ENCODE measurements at regions not wholly inside any gene's neighbourhood (a gene's known extent, or its start where the extent isn't known, plus 50 kb on each side); places are given as distances from the start of the nearest gene placed in this dataset.
A peak's percentile ranks its signal among the peaks of the same experiment; 100 is the strongest.

GRCh38 chr12:90167518-90168208, 459.0 kb upstream of the ATP2B1 start:
- Histone ChIP-seq H3K4me2 (no peak overlapping the region), H3K9ac (no peak overlapping the region), H3K27me3 (no peaks in the 10 kb centered on the region), H4K20me1 (no peaks in the 10 kb centered on the region), H3K4me3 (no peak overlapping the region), H3K36me3 (no peaks in the 10 kb centered on the region), H3K4me1 (no peaks in the 10 kb centered on the region; a peak in 1 of 20 replicates), H3K9me3 (replicated peaks in 1 of 11) (no peaks in the 10 kb centered on the region), H3K27ac (no peak overlapping the region)
- no peak for TF ChIP-seq Cebpa-rat (IDR thresholded peaks at IDR 0.05)

- Histone ChIP-seq H3K4me2 (no peak overlapping the region), H3K36me3 (no peaks in the 10 kb centered on the region), H3K4me1 (no peaks in the 10 kb centered on the region; a peak in 1 of 20 replicates), H4K20me1 (no peaks in the 10 kb centered on the region), H3K4me3 (no peak overlapping the region), H3K27me3 (no peaks in the 10 kb centered on the region), H3K27ac (no peak overlapping the region), H3K9ac (no peak overlapping the region), H3K9me3 (replicated peaks in 1 of 11) (peaks cover 0 to 3% (median 0%) of the 10 kb centered on the region in 11 experiments; a peak in 2 of 22 replicates)
- TF ChIP-seq Cebpa-rat (IDR thresholded peaks at IDR 0.05), result no peak
These were observed 458.0 kb upstream of the ATP2B1 start for GRCh38 chr12:90166671-90167070.

DNA sequence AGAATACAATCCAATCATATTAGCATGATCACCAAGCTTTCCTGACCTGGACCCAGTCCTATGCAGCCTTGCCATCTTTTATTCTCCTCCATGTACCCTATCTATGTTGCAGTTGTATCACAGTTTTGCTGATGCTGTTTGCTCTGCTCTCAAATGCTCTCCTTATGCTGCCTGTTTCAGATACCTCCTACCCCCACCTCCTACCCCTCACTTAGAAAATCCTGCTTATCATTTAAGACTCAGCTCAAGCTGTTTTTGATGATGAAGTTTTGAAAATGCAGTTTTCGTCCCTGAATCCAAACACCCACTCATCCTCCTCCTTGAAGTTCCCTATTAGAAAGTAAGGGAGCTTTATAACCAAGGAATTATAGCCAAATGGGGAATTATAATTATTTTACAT, 457.4 kb upstream of the ATP2B1 start:
- no peak for TF ChIP-seq Cebpa-rat (IDR thresholded peaks at IDR 0.05)
- Histone ChIP-seq H4K20me1 (no peaks in the 10 kb centered on the region), H3K27me3 (no peaks in the 10 kb centered on the region), H3K9ac (no peak overlapping the region), H3K36me3 (no peaks in the 10 kb centered on the region), H3K9me3 (replicated peaks in 1 of 11) (peaks cover 0 to 7% (median 0%) of the 10 kb centered on the region in 11 experiments; a peak in 2 of 22 replicates), H3K4me2 (no peak overlapping the region), H3K4me1 (no peaks in the 10 kb centered on the region; a peak in 1 of 20 replicates), H3K4me3 (no peak overlapping the region), H3K27ac (no peak overlapping the region)

DNA sequence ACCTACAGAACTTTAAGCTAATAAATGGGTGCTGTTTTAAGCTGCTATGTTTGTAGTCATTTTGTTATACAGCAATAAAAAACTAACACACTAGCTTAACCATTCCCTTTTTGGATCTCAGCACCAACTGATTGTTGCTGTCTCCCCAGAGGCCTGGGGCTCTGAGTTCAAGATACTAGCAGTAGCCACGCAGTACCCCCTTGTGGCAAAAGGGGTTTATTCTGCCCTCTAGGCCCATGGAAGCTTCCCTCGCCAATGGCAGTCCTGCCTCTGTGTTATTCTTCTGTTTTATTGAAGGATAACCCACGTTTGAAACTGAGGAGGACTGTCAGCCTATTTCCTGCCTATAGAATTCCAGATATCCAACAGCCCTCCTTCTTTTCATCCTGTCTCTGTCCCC, 455.3 kb upstream of the ATP2B1 start:
- no peaks in the 10 kb centered on the region; a peak in 1 of 20 replicates for H3K4me1 ChIP-seq
- H4K20me1 ChIP-seq, result no peaks in the 10 kb centered on the region
- no peaks in the 10 kb centered on the region for H3K36me3 ChIP-seq
- no peak overlapping the region for H3K4me2 ChIP-seq
- no peak for TF ChIP-seq Cebpa-rat (IDR thresholded peaks at IDR 0.05)
- H3K27ac ChIP-seq, result no peak overlapping the region
- H3K27me3 ChIP-seq, result no peaks in the 10 kb centered on the region
- H3K9ac ChIP-seq, result no peak overlapping the region
- no peak overlapping the region for H3K4me3 ChIP-seq
- peaks cover 0 to 7% (median 0%) of the 10 kb centered on the region in 11 experiments; a peak in 2 of 22 replicates for H3K9me3 ChIP-seq (replicated peaks in 1 of 11)

- no peaks in the 10 kb centered on the region for H4K20me1 ChIP-seq
- H3K9ac ChIP-seq, result no peak overlapping the region
- peak overlapping the region in 4 of 11 experiments; percentile 9 to 55 (median 30); a peak in 4 of 22 replicates for H3K27ac ChIP-seq
- no peaks in the 10 kb centered on the region for H3K9me3 ChIP-seq (replicated peaks in 1 of 11)
- H3K4me2 ChIP-seq, result peak overlapping the region; percentile 48 to 72 (median 60); a peak in 15 of 22 replicates
- H3K36me3 ChIP-seq, result no peaks in the 10 kb centered on the region
- TF ChIP-seq Cebpa-rat (IDR thresholded peaks at IDR 0.05), result no peak
- H3K27me3 ChIP-seq, result no peaks in the 10 kb centered on the region
- no peak overlapping the region for H3K4me3 ChIP-seq
- peaks cover 10 to 15% (median 14%) of the 10 kb centered on the region in 10 experiments; a peak in 19 of 20 replicates for H3K4me1 ChIP-seq
These were observed 445.2 kb upstream of the ATP2B1 start for GRCh38 chr12:90153827-90154226.

- Histone ChIP-seq H3K27me3 (no peaks in the 10 kb centered on the region), H3K9me3 (replicated peaks in 1 of 11) (no peaks in the 10 kb centered on the region), H3K4me2 (peak overlapping the region; percentile 48 to 72 (median 60)), H3K36me3 (no peaks in the 10 kb centered on the region), H4K20me1 (no peaks in the 10 kb centered on the region), H3K9ac (no peak overlapping the region), H3K4me3 (no peak overlapping the region), H3K27ac (peak overlapping the region in 9 of 11 experiments; percentile 9 to 55 (median 18); a peak in 12 of 22 replicates), H3K4me1 (peaks cover 10 to 15% (median 14%) of the 10 kb centered on the region in 10 experiments; a peak in 19 of 20 replicates)
- TF ChIP-seq Cebpa-rat (IDR thresholded peaks at IDR 0.05), result no peak
These were observed 444.4 kb upstream of the ATP2B1 start for GRCh38 chr12:90152897-90153624.

GRCh38 chr12:90151491-90152015, 442.9 kb upstream of the ATP2B1 start:
- peaks cover 0 to 10% (median 4%) of the 10 kb centered on the region in 11 experiments; a peak in 4 of 22 replicates for H3K9me3 ChIP-seq (replicated peaks in 1 of 11)
- H3K4me3 ChIP-seq, result no peak overlapping the region
- no peak for TF ChIP-seq Cebpa-rat (IDR thresholded peaks at IDR 0.05)
- H3K4me1 ChIP-seq, result peaks cover 10 to 15% (median 14%) of the 10 kb centered on the region in 10 experiments; a peak in 19 of 20 replicates
- no peaks in the 10 kb centered on the region for H4K20me1 ChIP-seq
- no peak overlapping the region for H3K27ac ChIP-seq
- no peaks in the 10 kb centered on the region for H3K27me3 ChIP-seq
- H3K4me2 ChIP-seq, result no peak overlapping the region
- no peak overlapping the region for H3K9ac ChIP-seq
- no peaks in the 10 kb centered on the region for H3K36me3 ChIP-seq

- Histone ChIP-seq H3K27me3 (no peaks in the 10 kb centered on the region), H3K4me2 (no peak overlapping the region), H3K9ac (no peak overlapping the region), H4K20me1 (no peaks in the 10 kb centered on the region), H3K36me3 (no peaks in the 10 kb centered on the region), H3K9me3 (replicated peaks in 1 of 11) (peaks cover 0 to 10% (median 4%) of the 10 kb centered on the region in 11 experiments; a peak in 4 of 22 replicates), H3K4me1 (peaks cover 10 to 15% (median 14%) of the 10 kb centered on the region in 10 experiments; a peak in 19 of 20 replicates), H3K27ac (no peak overlapping the region), H3K4me3 (no peak overlapping the region)
- TF ChIP-seq Cebpa-rat (IDR thresholded peaks at IDR 0.05), result no peak
These were observed 440.8 kb upstream of the ATP2B1 start for GRCh38 chr12:90149453-90149852.

DNA sequence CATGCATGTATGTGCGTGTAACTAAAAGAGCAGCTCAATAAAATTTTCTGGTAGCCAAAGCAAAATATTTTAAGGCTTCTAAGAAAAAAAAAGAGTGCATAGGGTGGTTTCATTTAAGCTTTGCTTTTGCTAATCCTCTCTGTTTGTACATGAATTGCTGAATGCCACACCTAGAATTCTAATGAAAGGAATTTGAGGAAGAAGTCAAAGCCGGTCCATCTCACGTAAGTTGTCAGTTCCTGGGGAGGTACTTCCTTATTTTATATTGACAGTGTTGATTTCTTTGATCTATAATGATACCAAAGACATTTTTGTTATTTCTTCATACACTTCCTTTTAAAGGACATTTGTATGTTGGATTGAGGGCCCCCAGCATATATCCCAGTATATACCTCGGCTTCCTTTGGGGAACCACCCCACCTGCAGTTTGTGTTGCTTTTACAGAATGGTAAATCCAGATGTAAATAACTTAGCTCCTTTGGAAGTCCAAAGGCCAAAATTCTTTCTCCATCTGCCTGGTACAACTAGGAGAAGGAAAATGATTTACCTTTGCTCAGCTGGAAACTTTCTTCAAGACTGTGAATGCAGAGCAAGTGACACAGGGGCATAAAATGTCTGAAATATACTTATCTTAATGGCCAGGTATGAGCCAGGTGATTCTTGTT, 420.9 kb upstream of the ATP2B1 start:
- peak overlapping the region in 1 of 11 experiments; percentile 17; a peak in 2 of 22 replicates for H3K4me2 ChIP-seq
- TF ChIP-seq Cebpa-rat (IDR thresholded peaks at IDR 0.05), result no peak

More for the DNA sequence above, 420.9 kb upstream of the ATP2B1 start:
- Histone ChIP-seq H3K27ac (no peak overlapping the region), H3K9ac (no peak overlapping the region), H3K4me1 (peaks cover 0 to 13% (median 2%) of the 10 kb centered on the region in 10 experiments; a peak in 8 of 20 replicates), H3K27me3 (no peaks in the 10 kb centered on the region; a peak in 1 of 22 replicates), H4K20me1 (no peaks in the 10 kb centered on the region), H3K36me3 (no peaks in the 10 kb centered on the region), H3K9me3 (replicated peaks in 1 of 11) (peaks cover 0 to 18% (median 0%) of the 10 kb centered on the region in 11 experiments; a peak in 3 of 22 replicates), H3K4me3 (no peak overlapping the region)

Measured in BLaER1 treated with 17β-estradiol and CSF1 and Interleukin-3, amounts not matched to agents 10 nM and 100 nM (cell line).